H1 (cell line): ENCODE measurements at regions not wholly inside any gene's neighbourhood (a gene's known extent, or its start where the extent isn't known, plus 50 kb on each side); places are given as distances from the start of the nearest gene placed in this dataset.

Experiments used
- GTF2F1 ChIP-seq: IDR thresholded peaks from 2 replicates; pipeline ENCODE4 v1.6.1; 2012; ENCODE audit warnings: low read depth, low read length, improper control_type of control experiment, borderline replicate concordance
- TF ChIP-seq, protein P1 (sequence below): IDR thresholded peaks from 2 replicates; pipeline ENCODE4 v1.6.1; 2012; ENCODE audit warnings: inconsistent platforms

DNA sequence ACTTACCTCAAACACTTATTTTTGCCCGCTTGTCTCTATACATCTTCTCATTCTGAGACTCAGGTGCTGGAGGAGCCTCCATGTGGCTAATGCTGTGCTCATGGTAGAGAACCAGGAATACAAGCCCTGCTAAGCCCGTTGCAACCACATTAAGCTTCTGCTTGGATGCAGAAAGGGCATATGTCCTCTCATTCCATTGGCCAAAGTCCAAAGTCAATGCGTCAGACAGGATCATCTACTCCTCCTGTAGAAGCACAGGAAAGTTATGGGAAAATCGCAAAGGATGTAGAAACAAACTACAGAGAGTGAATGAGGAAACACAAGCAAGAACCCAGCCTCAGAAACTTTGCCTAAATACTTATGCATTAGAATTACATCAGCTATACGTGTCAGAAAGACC, 124.5 kb upstream of the AGA start:
- no peak for TF ChIP-seq GTF2F1
- TF ChIP-seq, protein P1, sequence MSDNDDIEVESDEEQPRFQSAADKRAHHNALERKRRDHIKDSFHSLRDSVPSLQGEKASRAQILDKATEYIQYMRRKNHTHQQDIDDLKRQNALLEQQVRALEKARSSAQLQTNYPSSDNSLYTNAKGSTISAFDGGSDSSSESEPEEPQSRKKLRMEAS, result no peak
